Neural cell (in vitro differentiated cells): ENCODE measurements at regions not wholly inside any gene's neighbourhood (a gene's known extent, or its start where the extent isn't known, plus 50 kb on each side); places are given as distances from the start of the nearest gene placed in this dataset.

Source experiments
- CTCF ChIP-seq: fragments of 450-650 bp; IDR thresholded peaks from 2 replicates; pipeline ENCODE4 v1.5.1; 2014; ENCODE audit warnings: antibody characterized with exemption, mild to moderate bottlenecking, moderate library complexity; ENCODE audit not compliant: poor library complexity, severe bottlenecking
- EP300 ChIP-seq: fragments of 450-650 bp; conservative IDR thresholded peaks from 2 replicates; pipeline ENCODE4 v1.6.1; 2014; ENCODE audit warnings: antibody characterized with exemption, mild to moderate bottlenecking, moderate library complexity; ENCODE audit not compliant: poor library complexity, severe bottlenecking
- EZH2 ChIP-seq: fragments of 200-600, 300-800 bp; shearing (Covaris generic), sonication (generic); IDR thresholded peaks from 2 replicates; pipeline ENCODE4 v1.6.1; 2014; ENCODE audit warnings: antibody characterized with exemption, low read length, borderline replicate concordance, mild to moderate bottlenecking; ENCODE audit not compliant: insufficient read depth, poor library complexity, severe bottlenecking
- POLR2AphosphoS5 ChIP-seq: IDR thresholded peaks from 2 replicates; pipeline ENCODE4 v1.6.1; 2012
- RAD21 ChIP-seq: fragments of 450-650 bp; conservative IDR thresholded peaks from 2 replicates; pipeline ENCODE4 v1.6.1; 2014; ENCODE audit warnings: antibody characterized with exemption, mild to moderate bottlenecking, moderate library complexity
- SMC3 ChIP-seq: fragments of 450-650 bp; conservative IDR thresholded peaks from 2 replicates; pipeline ENCODE4 v1.6.1; 2014; ENCODE audit warnings: antibody characterized with exemption, mild to moderate bottlenecking, moderate library complexity; ENCODE audit not compliant: poor library complexity
- TAF1 ChIP-seq: IDR thresholded peaks from 2 replicates; pipeline ENCODE4 v1.6.1; 2012; ENCODE audit warnings: low read depth

- TF ChIP-seq CTCF (no peak), TAF1 (no peak), EP300 (no peak), SMC3 (no peak), EZH2 (no peak), POLR2AphosphoS5 (no peak), RAD21 (no peak)
Observed at GRCh38 chr6:154945271-154945890, 49.7 kb upstream of the TIAM2 start.
